Stimulated activated CD4-positive, alpha-beta T cell treated with anti-CD3 and anti-CD28 coated beads, Interleukin-4, amount 100 ng/mL, for 48 hours (primary cell): ENCODE measurements at regions not wholly inside any gene's neighbourhood (a gene's known extent, or its start where the extent isn't known, plus 50 kb on each side); places are given as distances from the start of the nearest gene placed in this dataset.

Experiments used
- DNase-seq, 2 donors: peaks; one replicate each; pipeline ENCODE4 v3.0.0-alpha.2; 2020; ENCODE audit warnings: low read depth in 2 of 2

DNA sequence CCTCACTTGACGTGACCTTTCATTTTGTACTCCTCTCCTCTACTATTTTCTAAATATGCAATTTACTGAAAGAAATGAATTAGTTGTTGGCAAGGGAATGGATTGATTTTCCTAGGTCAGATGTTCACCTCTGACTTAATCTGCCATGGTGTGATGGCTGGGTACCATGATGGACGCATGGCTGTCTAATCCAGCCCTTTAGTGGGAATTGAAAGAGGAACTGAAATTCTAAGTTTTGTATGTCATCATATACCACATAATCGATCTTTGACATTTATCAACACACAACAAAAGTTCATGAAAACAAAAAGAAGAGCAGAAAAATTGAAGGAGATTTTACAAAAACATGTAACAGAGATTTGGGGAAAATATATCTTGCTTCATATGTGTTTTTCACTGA lies 331.3 kb upstream of the SNX7 start:
- no peak for DNase-seq

DNA sequence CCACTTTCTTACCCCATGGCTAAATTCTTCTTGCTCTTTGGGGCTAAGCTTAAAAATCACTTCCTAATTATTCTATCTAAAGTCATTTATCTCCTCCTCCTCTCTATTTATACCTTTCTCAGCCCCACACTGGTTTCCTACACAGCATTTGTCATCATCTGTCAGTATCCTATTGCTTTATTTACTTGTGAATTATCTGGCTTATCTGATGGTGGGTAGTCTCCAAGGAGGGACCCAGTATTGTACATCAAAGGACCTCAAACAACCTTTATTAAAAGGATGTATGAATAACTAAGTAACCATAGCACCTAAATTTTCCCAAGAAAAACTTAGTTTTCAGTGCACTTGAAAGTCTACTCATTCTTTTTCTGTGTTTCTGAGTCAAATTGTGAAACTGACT lies 332.7 kb upstream of the SNX7 start:
- no peak for DNase-seq

DNA sequence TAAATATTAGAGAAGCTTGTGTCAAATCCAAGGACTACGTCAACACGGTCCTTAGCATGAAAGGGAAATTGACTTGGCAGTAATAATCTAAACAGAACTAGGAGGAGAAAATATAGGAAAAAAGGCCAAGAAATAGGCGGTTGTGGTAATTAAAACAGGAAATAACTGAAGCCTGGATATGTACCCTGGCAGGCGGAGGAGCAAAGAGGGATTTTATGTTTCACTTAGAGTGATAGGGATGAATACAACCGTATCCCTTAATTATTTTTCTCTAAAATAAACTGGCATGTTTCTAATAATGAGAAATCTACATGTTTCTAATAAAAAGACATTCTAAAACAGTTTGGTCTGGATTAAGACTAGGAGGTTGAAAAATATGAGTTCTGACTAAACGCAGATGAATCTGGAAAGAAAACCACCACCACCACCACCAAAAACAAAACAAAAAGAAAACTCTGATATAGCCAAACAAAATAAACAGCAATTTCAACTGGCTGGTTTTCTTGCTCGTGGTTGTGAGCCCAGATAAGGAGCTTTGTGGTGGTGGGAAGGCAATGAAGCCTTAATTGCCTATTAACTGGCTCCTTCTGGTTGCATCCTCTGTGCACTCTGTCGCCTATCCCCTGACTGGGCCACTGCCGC lies 334.2 kb upstream of the SNX7 start:
- no peak for DNase-seq

DNA sequence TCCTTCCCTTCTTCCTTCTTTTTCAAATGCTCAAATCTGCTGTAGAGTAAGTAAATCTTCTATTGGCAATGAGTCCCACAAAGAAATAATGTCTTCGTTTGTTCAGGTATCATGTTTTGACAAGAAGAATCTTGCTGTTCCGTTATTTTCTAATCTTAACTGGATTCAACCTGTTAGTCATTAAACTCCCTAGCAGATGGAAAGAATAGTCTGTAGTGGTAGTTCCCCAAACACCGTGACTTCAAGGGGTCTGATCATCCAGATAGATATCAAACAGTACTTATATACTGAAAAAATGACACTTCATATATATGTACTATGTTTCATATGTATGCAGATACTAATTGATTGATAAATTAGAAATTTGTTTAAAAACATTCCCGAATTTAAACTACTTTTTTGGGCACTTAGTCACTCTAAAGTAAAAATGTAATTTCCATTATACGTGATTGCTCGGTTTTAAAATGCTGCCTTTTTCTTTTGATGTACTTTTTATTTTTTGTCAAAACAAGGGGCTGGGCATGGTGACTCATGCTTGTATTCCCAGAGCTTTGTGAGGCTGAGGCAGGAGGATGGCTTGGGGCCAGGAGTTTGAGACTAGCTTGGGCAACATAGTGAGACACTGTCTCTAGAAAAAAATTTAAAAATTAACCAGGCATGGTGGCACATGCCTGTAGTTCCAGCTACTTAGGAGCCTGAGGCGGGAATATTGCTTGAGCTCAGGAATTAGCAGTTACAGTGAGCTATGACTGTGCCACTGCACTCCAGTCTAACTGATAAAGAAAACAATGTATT lies 335.7 kb upstream of the SNX7 start:
- no peak for DNase-seq

DNA sequence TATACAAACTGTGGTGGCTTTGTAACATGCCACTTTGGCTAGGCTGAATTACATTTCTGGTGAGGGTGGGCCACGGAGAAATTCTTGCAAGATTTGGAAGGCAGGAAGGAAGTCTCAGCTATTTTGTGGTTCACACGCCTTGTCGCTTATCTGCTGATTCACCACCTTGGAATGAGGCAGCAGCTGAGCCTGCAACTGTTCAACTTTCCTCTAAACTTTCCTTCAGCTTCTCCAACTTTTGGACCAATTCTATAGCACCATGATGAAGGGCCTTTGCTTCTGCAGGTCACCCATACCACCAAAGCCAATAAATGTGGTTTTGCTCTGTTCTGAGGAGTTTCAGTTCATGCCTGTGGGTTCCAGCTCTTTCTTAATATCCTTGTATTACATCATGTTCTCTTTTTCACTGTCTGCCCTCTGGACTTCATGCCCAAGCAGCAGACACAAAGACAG lies 337.6 kb upstream of the SNX7 start:
- no peak for DNase-seq

DNA sequence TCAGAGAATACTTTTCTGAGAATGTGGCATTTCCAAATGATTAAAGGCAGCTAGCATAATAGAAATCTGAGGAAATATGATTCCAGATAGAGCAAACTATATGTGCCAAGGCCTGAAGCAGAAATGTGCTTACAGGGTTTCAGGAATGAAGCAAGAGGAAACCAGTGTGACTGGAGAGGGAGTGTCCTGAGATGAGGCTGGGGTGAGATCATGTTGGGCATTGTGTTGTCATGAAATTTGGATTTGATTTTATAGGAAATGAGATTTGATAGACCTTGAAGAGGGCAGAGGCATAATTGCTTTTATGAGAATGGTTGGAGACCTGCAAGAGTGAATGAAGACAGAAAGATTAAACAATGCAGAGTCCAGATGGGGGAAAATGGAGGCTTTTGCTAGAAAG lies 338.1 kb upstream of the SNX7 start:
- DNase-seq, result no peak

DNA sequence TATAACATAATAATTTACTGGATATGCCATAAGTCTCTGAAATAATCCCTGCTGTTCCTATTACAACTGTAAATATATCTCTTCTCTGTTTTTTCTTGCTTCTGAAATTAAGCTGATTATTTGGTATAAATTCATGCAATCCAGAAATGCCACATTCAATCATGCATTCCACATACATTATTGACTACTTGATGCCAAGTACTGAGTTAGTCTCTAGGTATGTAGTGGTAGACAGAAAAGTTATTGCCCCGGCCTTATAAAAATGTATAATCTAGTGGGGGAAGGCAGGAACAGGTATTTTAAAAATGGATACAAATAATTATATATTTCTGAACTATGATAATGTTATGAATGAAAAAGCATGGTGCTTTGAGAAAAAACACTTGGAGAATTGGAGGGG lies 338.6 kb upstream of the SNX7 start:
- DNase-seq, result no peak

DNA sequence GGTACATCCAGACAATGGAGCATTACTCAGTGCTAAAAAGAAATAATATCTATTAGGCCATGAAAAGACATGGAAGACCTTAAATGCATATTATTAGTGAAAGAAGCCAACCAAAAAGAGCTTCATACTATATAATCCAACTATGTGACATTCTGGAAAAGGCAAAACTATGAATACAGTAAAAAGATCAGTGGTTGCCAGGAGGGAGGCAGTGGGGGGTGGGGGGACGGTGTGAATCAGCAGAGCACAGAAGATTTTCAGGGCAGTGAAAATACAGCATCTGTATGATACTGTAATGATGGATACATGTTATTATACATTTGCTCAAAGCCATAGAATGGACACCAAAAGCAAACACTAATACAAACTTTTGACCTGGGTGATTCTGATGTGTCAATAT lies 339.4 kb upstream of the SNX7 start:
- no peak for DNase-seq

DNA sequence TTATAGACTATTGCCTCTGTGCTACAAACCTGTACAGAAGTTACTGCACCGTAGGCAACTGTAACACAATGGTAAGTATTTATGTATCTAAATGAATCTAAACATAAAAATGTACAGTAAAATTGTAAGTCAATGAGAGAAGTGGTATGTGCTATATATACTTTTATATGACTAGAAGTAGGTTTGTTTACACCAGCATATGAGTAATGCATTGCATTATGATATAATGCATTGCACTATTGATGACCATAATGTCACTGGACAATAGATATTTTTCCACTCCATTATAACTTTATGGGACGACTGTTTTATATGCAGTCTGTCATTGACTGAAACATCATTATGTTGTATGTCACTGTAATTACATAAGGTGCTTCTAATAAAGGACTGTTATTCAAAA lies 340.3 kb upstream of the SNX7 start:
- no peak for DNase-seq

DNA sequence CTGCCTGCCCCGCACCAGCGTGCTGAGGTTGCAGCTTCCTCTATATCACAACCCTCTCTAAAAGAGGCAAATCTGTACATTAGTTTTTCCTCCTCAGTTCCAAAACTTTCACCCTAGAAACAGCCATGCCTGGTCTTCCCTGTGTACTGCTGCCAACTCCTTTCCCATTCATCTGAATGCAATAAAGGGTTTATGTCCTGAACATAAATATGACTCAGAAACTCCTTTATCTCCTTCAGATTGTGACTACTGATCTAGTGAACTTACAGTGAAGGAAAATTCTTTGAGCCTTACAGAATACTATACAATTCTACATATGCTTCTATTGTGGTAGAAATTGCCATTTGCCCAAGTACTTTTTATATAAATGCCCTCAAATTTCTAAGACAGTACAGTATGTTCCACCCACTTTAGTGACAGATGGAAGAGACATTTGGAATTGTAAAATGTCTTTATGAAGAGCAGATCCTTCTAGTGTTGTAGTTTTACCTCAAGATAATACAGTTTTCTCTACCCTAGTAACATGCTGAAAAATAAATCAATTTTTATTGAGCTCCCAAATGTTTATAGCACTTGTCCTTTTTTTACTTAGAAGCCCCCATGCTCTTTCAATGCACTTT lies 345.1 kb upstream of the SNX7 start:
- DNase-seq, result no peak

DNA sequence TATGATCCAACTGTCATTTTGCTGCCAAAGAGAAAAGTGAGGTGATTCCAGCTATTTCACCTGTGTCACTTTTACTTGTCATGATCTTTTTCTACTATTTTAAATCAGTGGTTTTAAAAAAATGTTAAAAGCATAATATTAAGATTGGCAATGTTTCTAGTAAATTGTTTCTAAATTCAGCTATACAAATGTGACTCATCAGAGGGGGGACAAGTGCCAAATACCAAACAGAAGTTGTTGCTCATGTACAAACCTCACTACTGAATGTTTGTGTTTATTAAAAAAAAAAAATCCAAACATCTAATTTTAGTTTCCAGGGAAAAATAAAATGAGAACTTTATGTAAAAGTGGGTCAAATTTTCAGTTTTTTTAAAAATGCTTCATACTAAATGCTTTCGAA lies 346.2 kb upstream of the SNX7 start:
- no peak for DNase-seq

DNA sequence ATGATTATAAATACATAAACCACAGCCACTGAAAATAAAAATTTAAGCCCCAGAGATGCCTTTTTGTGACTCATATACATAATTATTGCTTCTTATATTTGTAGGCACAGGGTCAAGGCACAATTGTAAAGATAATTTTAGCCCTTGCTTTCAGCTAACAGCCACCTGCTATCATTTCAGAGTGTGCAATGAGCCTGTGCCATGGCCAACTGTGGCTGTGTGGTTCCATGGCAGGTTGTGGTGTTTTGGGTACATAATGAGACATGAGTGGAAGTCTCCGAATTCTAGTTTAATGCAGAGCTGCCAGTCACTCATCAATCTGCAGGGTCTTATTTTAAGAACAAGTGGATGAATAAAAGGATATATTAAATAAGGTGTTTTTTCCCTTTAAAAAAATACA lies 346.9 kb upstream of the SNX7 start:
- no peak for DNase-seq

DNA sequence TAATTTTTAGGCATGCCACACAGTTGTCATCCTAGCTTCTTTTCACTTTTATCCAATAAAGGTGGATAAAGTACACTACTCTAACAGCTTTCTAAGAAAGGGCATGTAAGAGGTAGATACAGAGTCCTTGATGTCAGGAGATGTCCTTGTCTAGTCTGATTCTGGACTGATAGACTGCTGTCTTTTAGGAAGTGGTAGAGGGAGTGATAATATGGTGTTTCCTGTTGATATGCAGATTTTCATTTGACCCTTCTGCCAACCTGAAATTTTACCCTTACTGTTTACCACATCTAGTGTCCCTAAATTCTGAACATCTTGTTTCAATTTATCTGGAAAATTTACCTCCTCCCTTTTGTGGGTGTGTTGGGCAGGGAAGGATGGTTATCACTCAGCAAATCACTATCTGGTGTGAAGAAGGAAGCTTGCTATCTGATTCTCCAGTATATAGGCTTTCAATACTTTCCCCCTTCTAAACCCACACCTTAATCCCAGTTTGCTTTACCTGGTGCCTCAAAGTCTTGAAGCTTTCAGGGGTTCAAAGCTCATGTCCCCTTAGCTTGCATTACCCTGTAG lies 354.9 kb upstream of the SNX7 start:
- DNase-seq, result no peak

DNA sequence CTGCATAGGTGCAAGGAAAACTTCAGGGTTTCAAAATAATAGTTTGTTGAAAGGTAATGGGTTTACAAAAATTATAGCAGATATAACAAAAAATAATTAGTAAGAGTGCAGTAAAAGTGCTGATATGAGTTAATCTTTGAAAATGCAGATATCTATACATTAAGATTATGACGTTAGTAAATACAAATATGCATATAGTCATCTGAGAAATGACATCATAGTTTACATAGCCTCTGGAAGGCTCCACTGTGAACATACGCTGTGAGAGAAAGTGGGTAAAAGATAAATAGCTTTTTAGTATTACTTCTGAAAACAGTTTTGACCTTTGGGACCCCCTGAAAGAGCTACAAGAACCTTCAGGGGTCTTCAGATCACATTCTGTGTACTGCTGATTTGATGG lies 356.2 kb upstream of the SNX7 start:
- DNase-seq, result no peak

DNA sequence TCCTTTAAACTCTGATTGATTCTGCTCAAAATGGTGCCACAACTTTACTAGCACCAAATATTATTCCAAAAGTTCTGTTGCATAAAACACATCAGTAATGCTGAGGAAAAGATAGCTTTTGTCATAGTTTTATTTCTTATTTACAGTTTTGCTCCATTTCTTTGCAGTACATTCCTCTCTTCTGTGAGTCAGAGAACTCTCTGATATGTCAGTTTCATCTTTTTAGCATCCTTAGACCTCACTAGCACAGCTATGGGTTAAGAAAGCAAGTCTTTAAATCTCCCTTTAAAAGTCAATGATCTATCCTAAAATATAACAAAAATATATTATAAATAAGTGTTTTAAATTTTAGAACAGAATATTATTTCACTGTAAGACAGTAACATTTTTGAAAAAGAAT lies 356.6 kb upstream of the SNX7 start:
- no peak for DNase-seq

DNA sequence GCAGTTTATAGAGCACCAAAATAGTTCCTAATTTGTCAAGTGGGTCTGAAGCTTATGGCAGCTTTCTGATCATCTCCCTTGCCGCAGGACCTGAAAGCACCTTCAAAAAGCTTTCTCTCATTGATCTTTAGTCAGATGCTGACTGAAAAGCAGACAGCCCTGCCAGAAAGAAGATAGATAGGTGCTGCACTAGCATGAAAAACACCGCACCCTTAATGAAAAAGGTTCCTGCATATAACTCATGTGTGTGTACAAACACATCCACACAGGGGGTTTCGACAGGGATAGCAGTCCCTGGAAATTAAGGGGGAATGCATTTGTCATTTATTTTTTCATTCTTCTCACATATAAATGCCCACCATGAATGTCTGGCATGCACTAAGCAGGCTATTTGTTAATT lies 361.7 kb upstream of the SNX7 start:
- DNase-seq, result no peak

DNA sequence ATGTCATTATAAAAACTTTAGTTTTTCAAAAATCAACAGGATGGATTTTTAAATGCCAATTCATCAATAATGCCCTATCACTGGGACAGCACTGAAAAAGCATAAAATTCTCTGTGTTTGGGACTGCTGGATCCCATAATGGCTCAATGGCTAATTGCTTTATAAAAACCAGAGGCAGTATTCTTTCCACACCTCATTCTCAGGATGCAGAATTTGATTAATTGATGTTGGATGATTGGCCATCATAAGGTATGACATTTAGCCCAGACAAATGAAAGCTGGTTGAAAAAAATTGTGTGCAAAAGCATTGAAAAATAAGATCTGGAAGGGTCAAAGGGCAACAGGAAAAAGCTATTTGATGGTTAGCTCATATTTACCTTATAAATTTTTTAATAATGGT lies 362.2 kb upstream of the SNX7 start:
- DNase-seq, result no peak

DNA sequence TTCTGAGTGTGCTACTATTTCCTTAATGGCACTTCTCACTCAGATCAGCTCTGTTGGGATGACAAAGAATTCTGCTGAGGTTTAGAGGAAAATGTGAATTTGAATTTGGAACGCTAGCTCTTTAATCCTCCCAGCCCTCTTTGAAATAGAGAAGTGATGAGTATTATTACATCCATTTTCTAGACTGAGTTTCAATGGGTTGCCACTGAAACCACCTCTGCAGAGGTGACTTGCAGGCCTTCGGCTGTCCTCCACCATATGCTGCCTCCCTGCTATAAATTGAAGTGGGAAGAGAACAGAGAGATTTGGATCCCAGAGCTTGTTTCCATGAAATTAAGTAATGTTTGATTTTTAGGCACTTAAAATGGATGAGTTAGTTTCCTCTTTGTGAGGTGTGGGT lies 363.2 kb upstream of the SNX7 start:
- no peak for DNase-seq

DNA sequence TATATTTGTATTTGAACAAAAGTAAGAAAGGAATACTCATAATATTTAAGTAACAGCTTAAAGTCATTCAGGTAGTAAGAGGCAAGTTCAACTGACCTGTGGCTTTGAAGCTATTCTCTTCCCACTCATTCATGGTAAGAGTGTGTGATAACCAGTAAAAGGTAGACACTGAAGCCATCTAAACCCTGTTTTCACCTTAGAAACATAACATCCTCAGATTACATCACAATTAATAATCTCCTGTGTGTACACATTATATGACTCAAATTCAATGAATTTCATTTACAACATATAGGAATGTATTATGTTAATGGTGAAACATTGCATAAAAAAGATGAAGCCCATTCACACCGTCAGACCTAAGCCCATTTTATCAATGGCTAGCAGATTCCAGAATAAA lies 364.8 kb upstream of the SNX7 start:
- no peak for DNase-seq

DNA sequence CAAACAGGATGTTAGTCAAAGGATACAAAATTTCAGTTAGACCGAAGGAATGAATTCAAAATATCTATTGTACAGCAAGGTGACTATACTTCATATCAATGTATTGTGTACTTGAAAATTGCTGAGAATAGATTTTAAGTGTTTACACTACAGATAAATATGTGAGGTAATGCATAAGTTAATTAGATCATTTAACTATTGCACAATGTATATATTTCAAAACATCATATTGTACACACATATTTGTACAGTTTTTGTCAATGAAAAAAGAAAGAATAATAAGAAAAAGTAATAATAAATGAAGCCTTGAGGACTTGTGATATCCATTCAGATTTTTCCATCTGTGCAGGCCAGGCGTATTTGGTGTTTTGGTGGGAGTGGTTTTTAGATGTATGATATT lies 367.4 kb upstream of the SNX7 start:
- DNase-seq, result no peak

DNA sequence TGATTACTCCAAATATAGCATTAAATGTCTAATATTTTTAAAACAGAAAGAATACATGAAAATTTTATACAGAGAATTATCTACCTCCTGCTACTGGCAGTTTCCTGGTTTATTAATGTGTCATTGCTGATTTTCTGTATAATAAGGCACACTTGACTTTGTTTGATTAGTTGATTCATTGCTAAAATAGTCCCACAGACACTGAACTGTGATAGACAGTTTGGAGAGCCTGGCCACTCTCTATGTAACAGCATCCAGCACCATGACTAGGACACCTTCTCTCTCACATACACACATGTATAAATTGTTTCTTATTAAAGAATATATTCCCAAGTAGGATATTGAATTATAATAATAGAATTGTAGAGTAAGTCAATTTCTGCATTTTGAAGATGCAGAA lies 368.5 kb upstream of the SNX7 start:
- DNase-seq, result no peak

DNA sequence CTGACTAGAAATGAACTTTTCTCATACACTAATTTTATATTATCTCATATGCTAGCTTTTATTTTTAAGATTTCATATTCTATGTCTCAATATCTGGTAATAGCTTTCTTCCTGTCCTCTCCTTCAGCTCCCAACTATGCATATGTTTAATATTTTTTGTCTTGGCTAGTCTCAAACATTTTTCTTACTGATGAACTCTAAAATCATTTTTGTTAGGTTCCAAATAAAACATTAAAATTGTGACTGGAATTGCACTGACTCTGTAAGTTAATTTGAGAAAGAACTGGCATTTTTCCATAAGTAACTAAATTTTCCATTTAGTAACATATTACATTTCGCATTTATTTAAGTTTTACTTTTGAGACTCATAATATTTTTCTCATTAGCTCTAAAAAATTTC lies 368.5 kb upstream of the DPYD start:
- no peak for DNase-seq

DNA sequence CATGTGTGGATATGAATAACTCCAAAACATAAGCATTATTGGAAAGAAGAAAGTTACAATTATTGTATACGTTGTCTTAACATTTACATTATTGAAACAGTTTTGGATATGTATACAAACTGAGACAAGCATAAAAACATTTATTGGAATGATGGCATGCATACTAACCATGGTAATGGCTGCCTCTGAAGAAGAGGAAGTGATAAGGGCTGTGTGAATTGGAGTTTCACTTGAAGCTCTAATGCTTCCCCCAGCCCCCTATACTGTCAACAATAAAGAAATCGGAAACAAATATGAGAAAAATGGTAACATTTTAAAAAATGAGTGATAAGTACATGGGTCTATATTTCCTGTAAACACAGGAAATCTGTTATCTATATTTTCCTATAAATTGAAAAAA lies 367.7 kb upstream of the DPYD start:
- DNase-seq, result no peak
